Fibroblast of lung (primary cell): ENCODE measurements at regions not wholly inside any gene's neighbourhood (a gene's known extent, or its start where the extent isn't known, plus 50 kb on each side); places are given as distances from the start of the nearest gene placed in this dataset.

Experiments
- DNase-seq, 2 donors: peaks; one replicate each; pipeline versions ENCODE4 v3.0.0 to v3.0.0-alpha.2; 2010; ENCODE audit warnings: low read depth in 2 of 2
- H2AFZ ChIP-seq: 2 replicates; pipeline ENCODE4 v1.5.1; 2012; ENCODE audit warnings: low read length, control low read depth, inconsistent platforms
- H3K27ac ChIP-seq: 2 replicates; pipeline ENCODE4 v1.5.1; 2011; ENCODE audit warnings: low read length, control low read depth; ENCODE audit not compliant: insufficient read depth
- H3K27me3 ChIP-seq: 2 replicates; pipeline ENCODE4 v1.5.1; 2011; ENCODE audit warnings: mild to moderate bottlenecking, low read length; ENCODE audit not compliant: control insufficient read depth, insufficient read depth
- H3K36me3 ChIP-seq: 2 replicates; pipeline ENCODE4 v1.5.1; 2011; ENCODE audit warnings: low read length; ENCODE audit not compliant: control insufficient read depth, insufficient read depth
- H3K4me1 ChIP-seq: 2 replicates; pipeline ENCODE4 v1.5.1; 2011; ENCODE audit warnings: low read length; ENCODE audit not compliant: control insufficient read depth, insufficient read depth; ENCODE audit errors: extremely low read depth
- H3K4me2 ChIP-seq: 2 replicates; pipeline ENCODE4 v1.5.1; 2011; ENCODE audit warnings: low read length, control low read depth; ENCODE audit not compliant: insufficient read depth; ENCODE audit errors: extremely low read depth
- H3K4me3 ChIP-seq, 4 experiments: fragments of 200-600 bp in 1 of 4; sonication (generic) in 1 of 4; replicated peaks in 1 of 4; 2 replicates each; pipeline ENCODE4 v1.5.1; 2011 to 2016; ENCODE audit warnings: low read length in 4 of 4, low read depth in 3 of 4, mild to moderate bottlenecking in 3 of 4, control low read depth in 2 of 4, inconsistent platforms in 1 of 4, mixed read lengths in 1 of 4; ENCODE audit not compliant: insufficient read depth in 1 of 4; ENCODE audit errors: control extremely low read depth in 1 of 4
- H3K79me2 ChIP-seq: 2 replicates; pipeline ENCODE4 v1.5.1; 2012; ENCODE audit warnings: mild to moderate bottlenecking, low read length, inconsistent platforms; ENCODE audit not compliant: control insufficient read depth, insufficient read depth
- H3K9ac ChIP-seq: 2 replicates; pipeline ENCODE4 v1.5.1; 2011; ENCODE audit warnings: mild to moderate bottlenecking, low read length, control low read depth; ENCODE audit not compliant: insufficient read depth
- H3K9me3 ChIP-seq: 2 replicates; pipeline ENCODE4 v1.5.1; 2012; ENCODE audit warnings: low read depth, low read length; ENCODE audit not compliant: control insufficient read depth, insufficient read depth
- H4K20me1 ChIP-seq: 2 replicates; pipeline ENCODE4 v1.5.1; 2011; ENCODE audit warnings: low read length; ENCODE audit not compliant: control insufficient read depth, insufficient read depth; ENCODE audit errors: extremely low read depth
- CTCF ChIP-seq, 2 donors: IDR thresholded peaks in 1 of 2; conservative IDR thresholded peaks in 1 of 2; 1 replicate in 1 of 2; 2 replicates in 1 of 2; pipeline ENCODE4 v1.5.1; 2011 to 2012; ENCODE audit warnings: low read length in 2 of 2, control low read depth in 1 of 2, inconsistent platforms in 1 of 2, low read depth in 1 of 2, mild to moderate bottlenecking in 1 of 2
- EZH2 ChIP-seq: IDR thresholded peaks from 2 replicates; pipeline ENCODE4 v1.5.1; 2012; ENCODE audit warnings: low read length, control low read depth, mild to moderate bottlenecking; ENCODE audit errors: missing control alignments

DNA sequence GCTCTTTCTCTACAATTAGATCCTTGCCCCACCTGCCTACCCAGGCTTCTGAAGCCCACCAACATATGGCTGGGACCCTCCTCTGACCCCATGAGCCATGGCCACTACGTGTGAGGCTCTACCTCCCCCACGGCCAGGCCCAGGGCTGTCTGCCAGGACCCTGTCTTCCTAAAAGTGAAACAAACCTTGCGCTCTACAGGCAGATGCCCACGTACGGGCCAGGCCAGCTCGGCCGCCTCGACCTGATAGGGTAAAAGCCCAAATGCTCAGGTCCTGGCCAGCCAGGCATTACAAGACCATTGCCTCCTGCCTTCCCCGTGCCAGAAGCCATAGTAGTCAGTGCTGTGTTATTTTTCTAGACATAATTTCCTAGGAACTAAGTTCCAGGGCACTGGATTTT, 1496.4 kb downstream of the BRD1 start:
- Histone ChIP-seq H3K79me2 (no peaks in the 10 kb centered on the region), H3K36me3 (no peaks in the 10 kb centered on the region), H2AFZ (no peak overlapping the region), H3K4me1 (no peaks in the 10 kb centered on the region), H3K4me2 (no peak overlapping the region), H3K9me3 (no peaks in the 10 kb centered on the region), H3K27me3 (no peaks in the 10 kb centered on the region), H4K20me1 (no peaks in the 10 kb centered on the region), H3K27ac (no peak overlapping the region), H3K4me3 (no peak overlapping the region), H3K9ac (no peak overlapping the region)
- no peak for TF ChIP-seq EZH2
- TF ChIP-seq CTCF (conservative IDR thresholded peaks at IDR 0.05 in 1 of 2, IDR thresholded peaks at IDR 0.05 in 1 of 2; ENCODE audit: low read depth in 1 of 2, low read length in 2 of 2): no peak
- DNase-seq: no peak

DNA sequence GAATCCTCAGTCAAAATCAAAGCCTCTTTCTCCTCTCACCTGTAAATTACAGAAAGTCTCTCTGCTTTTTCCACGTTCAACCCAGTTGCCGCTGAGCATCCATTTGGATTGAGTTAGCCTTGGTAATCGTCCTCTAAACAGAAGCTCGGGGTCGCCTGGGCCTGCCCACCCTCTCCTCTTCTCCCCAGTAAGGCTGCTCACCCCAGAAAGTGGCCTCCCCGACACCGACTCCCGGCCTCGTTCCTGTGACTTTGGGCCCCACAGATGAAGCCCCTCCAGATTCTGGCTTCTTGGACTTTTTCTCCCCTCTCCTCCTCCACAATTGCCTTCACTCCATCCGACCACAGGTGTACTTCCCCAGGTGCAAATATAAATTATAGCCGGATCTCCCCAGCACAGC, 1500.0 kb downstream of the BRD1 start:
- TF ChIP-seq CTCF (conservative IDR thresholded peaks at IDR 0.05 in 1 of 2, IDR thresholded peaks at IDR 0.05 in 1 of 2; ENCODE audit: low read depth in 1 of 2, low read length in 2 of 2): no peak
- TF ChIP-seq EZH2: no peak
- Histone ChIP-seq H3K27me3 (no peaks in the 10 kb centered on the region), H4K20me1 (no peaks in the 10 kb centered on the region), H3K4me1 (no peaks in the 10 kb centered on the region), H3K4me2 (no peak overlapping the region), H3K9me3 (no peaks in the 10 kb centered on the region), H3K79me2 (no peaks in the 10 kb centered on the region), H3K9ac (no peak overlapping the region), H2AFZ (no peak overlapping the region), H3K36me3 (no peaks in the 10 kb centered on the region), H3K27ac (no peak overlapping the region), H3K4me3 (no peak overlapping the region)
- no peak for DNase-seq

DNA sequence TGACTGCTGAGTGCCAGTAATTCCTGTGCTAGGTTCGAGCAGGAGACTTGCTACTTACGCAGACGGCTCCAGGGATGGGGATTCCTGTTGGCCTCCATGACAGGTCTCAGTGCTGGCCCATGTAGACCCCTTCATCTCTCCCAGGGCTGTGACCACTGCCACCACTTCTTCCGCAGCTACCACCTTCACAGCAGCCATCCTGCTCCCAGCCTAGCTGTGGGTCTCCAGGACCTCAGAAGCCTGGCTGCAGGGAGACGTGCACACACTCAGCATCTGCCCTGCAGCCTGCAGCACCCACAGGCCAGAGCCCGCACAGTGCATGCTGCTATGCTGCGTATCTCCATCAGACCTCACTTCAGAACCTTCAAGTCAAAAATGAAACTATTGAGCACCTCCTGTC, 1503.9 kb downstream of the BRD1 start:
- no peak overlapping the region for H3K9ac ChIP-seq
- no peak overlapping the region for H3K4me2 ChIP-seq
- H3K27me3 ChIP-seq: no peaks in the 10 kb centered on the region
- H2AFZ ChIP-seq: no peak overlapping the region
- H3K4me1 ChIP-seq: no peaks in the 10 kb centered on the region
- no peaks in the 10 kb centered on the region for H3K79me2 ChIP-seq
- H3K9me3 ChIP-seq: no peaks in the 10 kb centered on the region
- no peak overlapping the region for H3K27ac ChIP-seq
- no peak for TF ChIP-seq EZH2
- TF ChIP-seq CTCF (conservative IDR thresholded peaks at IDR 0.05 in 1 of 2, IDR thresholded peaks at IDR 0.05 in 1 of 2; ENCODE audit: low read depth in 1 of 2, low read length in 2 of 2): no peak
- H4K20me1 ChIP-seq: no peaks in the 10 kb centered on the region
- no peaks in the 10 kb centered on the region for H3K36me3 ChIP-seq
- DNase-seq: no peak
- no peak overlapping the region for H3K4me3 ChIP-seq
